ENCODE measurements at regions not wholly inside any gene's neighbourhood (a gene's known extent, or its start where the extent isn't known, plus 50 kb on each side); places are given as distances from the start of the nearest gene placed in this dataset.

GRCh38 chr7:16318989-16319915 is 102.1 kb downstream of the CRPPA start:
- TF ChIP-seq SP1 (IDR thresholded peaks at IDR 0.05) (no peak), FOXM1 (IDR thresholded peaks at IDR 0.05; ENCODE audit: borderline replicate concordance) (no peak), L3MBTL2 (conservative IDR thresholded peaks at IDR 0.05) (no peak), HDGF (IDR thresholded peaks at IDR 0.05; ENCODE audit: borderline replicate concordance) (no peak), CTBP1 (IDR thresholded peaks at IDR 0.05; ENCODE audit: borderline replicate concordance) (no peak), FOXK2 (IDR thresholded peaks at IDR 0.05) (no peak)
